HG02610 (cell line): ENCODE measurements at regions not wholly inside any gene's neighbourhood (a gene's known extent, or its start where the extent isn't known, plus 50 kb on each side); places are given as distances from the start of the nearest gene placed in this dataset.

Experiments
- ATAC-seq: cut with Tn5 transposase; IDR thresholded peaks from one replicate; pipeline ENCODE4 v1.9.1; 2021; ENCODE audit warnings: mild to moderate bottlenecking, moderate library complexity; ENCODE audit not compliant: unreplicated experiment

- no peak for ATAC-seq
Observed at GRCh38 chr7:114755856-114756255, 166.0 kb upstream of the MDFIC start.

GRCh38 chr7:114758661-114759227, 163.2 kb upstream of the MDFIC start:
- ATAC-seq: no peak

- ATAC-seq: no peak
Observed at GRCh38 chr7:114759347-114760062, 162.4 kb upstream of the MDFIC start.

GRCh38 chr7:114760477-114760876, 161.4 kb upstream of the MDFIC start:
- ATAC-seq: no peak

- no peak for ATAC-seq
Observed at GRCh38 chr7:114761973-114762372, 159.9 kb upstream of the MDFIC start.

- no peak for ATAC-seq
Observed at GRCh38 chr7:114765331-114766040, 156.4 kb upstream of the MDFIC start.

GRCh38 chr7:114766041-114766356, 155.9 kb upstream of the MDFIC start:
- ATAC-seq: no peak

GRCh38 chr7:114777288-114777687, 144.6 kb upstream of the MDFIC start:
- ATAC-seq: peak; percentile 53

GRCh38 chr7:114783508-114783907, 138.4 kb upstream of the MDFIC start:
- ATAC-seq: no peak

GRCh38 chr7:114784177-114784576, 137.7 kb upstream of the MDFIC start:
- ATAC-seq: no peak

- no peak for ATAC-seq
Observed at GRCh38 chr7:114784746-114785145, 137.1 kb upstream of the MDFIC start.

GRCh38 chr7:114785496-114785895, 136.4 kb upstream of the MDFIC start:
- no peak for ATAC-seq

GRCh38 chr7:114786455-114786854, 135.4 kb upstream of the MDFIC start:
- no peak for ATAC-seq

GRCh38 chr7:114787556-114787955, 134.3 kb upstream of the MDFIC start:
- ATAC-seq: no peak

GRCh38 chr7:114788706-114789105, 133.2 kb upstream of the MDFIC start:
- ATAC-seq: no peak

GRCh38 chr7:114789161-114789560, 132.7 kb upstream of the MDFIC start:
- ATAC-seq: no peak

GRCh38 chr7:114789871-114790311, 132.0 kb upstream of the MDFIC start:
- ATAC-seq: no peak

GRCh38 chr7:114790521-114790920, 131.4 kb upstream of the MDFIC start:
- ATAC-seq: no peak

- no peak for ATAC-seq
Observed at GRCh38 chr7:114791771-114792170, 130.1 kb upstream of the MDFIC start.

GRCh38 chr7:114793155-114793845, 128.6 kb upstream of the MDFIC start:
- no peak for ATAC-seq

GRCh38 chr7:114795475-114795874, 126.4 kb upstream of the MDFIC start:
- no peak for ATAC-seq

GRCh38 chr7:114799628-114800028, 122.3 kb upstream of the MDFIC start:
- ATAC-seq: no peak
